ENCODE measurements at regions not wholly inside any gene's neighbourhood (a gene's known extent, or its start where the extent isn't known, plus 50 kb on each side); places are given as distances from the start of the nearest gene placed in this dataset.
"Not testable (repeated sequence)": the region's sequence is repeated elsewhere in the genome, so short reads cannot be mapped to it uniquely, and the experiment has no call there.

DNA sequence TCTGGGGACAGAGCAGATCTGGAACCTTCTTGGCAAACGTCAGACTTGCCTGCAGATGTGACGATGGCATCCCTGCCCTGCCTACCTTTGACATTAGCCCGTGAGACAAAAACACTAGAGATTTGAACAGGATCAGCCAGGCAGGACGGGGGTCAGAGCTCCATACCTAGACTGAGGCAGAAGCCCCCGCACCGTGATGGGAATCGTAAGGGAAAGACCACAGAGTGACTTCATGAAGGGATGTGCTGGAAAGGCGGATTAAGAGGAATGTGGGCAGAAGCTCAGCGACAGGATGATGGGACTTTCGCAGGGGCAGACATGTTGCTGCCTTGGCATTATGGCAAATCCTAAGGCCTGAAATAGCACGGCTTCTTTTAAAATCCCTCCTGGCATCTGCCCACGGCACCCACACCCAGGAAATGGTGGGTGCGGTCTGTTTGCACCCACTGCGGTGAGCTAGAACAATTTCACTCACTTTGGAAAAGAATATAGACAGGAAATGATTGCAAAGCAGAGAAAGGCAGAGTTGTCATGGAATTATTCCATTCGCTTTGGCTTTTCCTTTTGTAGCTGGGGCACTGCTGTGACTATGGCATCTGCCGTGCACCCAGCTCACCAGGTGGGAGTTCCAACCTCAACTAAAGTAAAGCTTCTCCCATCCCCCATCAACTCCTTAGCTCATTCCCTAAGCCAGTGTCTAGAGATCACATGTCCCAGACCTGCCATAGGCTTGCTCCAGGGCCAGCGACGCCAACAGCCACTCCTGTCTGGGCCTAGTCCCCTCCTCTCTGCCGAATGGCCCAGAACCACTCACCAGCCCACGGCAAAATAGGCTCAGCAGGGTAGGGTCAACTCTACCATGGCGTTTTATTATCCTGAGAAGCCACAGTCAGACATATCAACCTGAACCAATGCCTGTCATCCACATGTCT lies 112.7 kb upstream of the NPAS2 start:
- Histone ChIP-seq H2AFZ (ENCODE audit: low read length) (no peak overlapping the region), H3K9ac (ENCODE audit: low read length) (no peak overlapping the region), H4K20me1 (ENCODE audit: insufficient read depth, low read length) (no peaks in the 10 kb centered on the region), H3K9me2 (ENCODE audit: low read depth, low read length) (no peaks in the 10 kb centered on the region), H3K27me3 (ENCODE audit: insufficient read depth, low read length) (peaks cover 4% of the 10 kb centered on the region; the same call in 1 of the 2 replicates), H3K4me3 (ENCODE audit: low read depth, low read length, poor library complexity, severe bottlenecking) (no peak overlapping the region), H3K4me1 (ENCODE audit: insufficient read depth, low read length, severe bottlenecking) (no peaks in the 10 kb centered on the region), H3K79me2 (ENCODE audit: insufficient read depth, low read length) (no peaks in the 10 kb centered on the region), H3K9me3 (ENCODE audit: low read length) (no peaks in the 10 kb centered on the region), H3F3A (ENCODE audit: insufficient read depth, low read length) (no peaks in the 10 kb centered on the region), H3K4me2 (ENCODE audit: low read length) (no peak overlapping the region), H3K36me3 (ENCODE audit: insufficient read depth, low read length) (no peaks in the 10 kb centered on the region), H3K27ac (ENCODE audit: low read depth, low read length, poor library complexity, severe bottlenecking) (no peak overlapping the region)
- TF ChIP-seq, protein P1, sequence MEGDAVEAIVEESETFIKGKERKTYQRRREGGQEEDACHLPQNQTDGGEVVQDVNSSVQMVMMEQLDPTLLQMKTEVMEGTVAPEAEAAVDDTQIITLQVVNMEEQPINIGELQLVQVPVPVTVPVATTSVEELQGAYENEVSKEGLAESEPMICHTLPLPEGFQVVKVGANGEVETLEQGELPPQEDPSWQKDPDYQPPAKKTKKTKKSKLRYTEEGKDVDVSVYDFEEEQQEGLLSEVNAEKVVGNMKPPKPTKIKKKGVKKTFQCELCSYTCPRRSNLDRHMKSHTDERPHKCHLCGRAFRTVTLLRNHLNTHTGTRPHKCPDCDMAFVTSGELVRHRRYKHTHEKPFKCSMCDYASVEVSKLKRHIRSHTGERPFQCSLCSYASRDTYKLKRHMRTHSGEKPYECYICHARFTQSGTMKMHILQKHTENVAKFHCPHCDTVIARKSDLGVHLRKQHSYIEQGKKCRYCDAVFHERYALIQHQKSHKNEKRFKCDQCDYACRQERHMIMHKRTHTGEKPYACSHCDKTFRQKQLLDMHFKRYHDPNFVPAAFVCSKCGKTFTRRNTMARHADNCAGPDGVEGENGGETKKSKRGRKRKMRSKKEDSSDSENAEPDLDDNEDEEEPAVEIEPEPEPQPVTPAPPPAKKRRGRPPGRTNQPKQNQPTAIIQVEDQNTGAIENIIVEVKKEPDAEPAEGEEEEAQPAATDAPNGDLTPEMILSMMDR (IDR thresholded peaks at IDR 0.05; ENCODE audit: low read length) = no peak
- no peak for TF ChIP-seq EZH2 (IDR thresholded peaks at IDR 0.05; ENCODE audit: borderline replicate concordance, low read length)

DNA sequence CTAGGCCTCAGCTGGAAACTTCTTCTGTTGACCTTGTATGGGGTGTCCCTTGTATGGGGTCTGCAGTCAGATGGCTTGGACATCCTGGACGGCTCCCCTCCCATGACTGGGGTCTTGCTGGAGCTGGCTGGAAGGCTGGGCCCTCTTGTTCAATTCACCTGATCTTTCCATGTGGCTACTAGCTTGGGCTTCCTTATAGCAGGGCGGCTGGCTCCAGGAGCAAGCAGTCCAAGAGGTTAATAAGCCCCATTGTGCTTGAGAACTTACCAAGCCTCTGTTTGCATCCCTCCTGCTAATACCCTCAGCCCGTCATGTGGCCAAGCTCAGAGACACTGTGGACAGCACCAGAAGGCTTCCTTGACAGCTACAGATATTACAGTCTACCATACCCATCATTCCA lies 111.6 kb upstream of the NPAS2 start:
- H3K4me3 ChIP-seq (ENCODE audit: low read depth, low read length, poor library complexity, severe bottlenecking) = no peak overlapping the region
- peaks cover 4% of the 10 kb centered on the region; the same call in 1 of the 2 replicates for H3K27me3 ChIP-seq (ENCODE audit: insufficient read depth, low read length)
- H4K20me1 ChIP-seq (ENCODE audit: insufficient read depth, low read length) = no peaks in the 10 kb centered on the region
- TF ChIP-seq, protein P1 (IDR thresholded peaks at IDR 0.05; ENCODE audit: low read length) = no peak
- TF ChIP-seq EZH2 (IDR thresholded peaks at IDR 0.05; ENCODE audit: borderline replicate concordance, low read length) = no peak
- H3K4me2 ChIP-seq (ENCODE audit: low read length) = no peak overlapping the region
- no peak overlapping the region for H3K9ac ChIP-seq (ENCODE audit: low read length)
- H3K9me2 ChIP-seq (ENCODE audit: low read depth, low read length) = no peaks in the 10 kb centered on the region
- no peaks in the 10 kb centered on the region for H3K4me1 ChIP-seq (ENCODE audit: insufficient read depth, low read length, severe bottlenecking)
- H2AFZ ChIP-seq (ENCODE audit: low read length) = no peak overlapping the region
- no peaks in the 10 kb centered on the region for H3K79me2 ChIP-seq (ENCODE audit: insufficient read depth, low read length)
- H3K36me3 ChIP-seq (ENCODE audit: insufficient read depth, low read length) = no peaks in the 10 kb centered on the region
- H3K27ac ChIP-seq (ENCODE audit: low read depth, low read length, poor library complexity, severe bottlenecking) = no peak overlapping the region
- no peaks in the 10 kb centered on the region for H3K9me3 ChIP-seq (ENCODE audit: low read length)
- H3F3A ChIP-seq (ENCODE audit: insufficient read depth, low read length) = no peaks in the 10 kb centered on the region

DNA sequence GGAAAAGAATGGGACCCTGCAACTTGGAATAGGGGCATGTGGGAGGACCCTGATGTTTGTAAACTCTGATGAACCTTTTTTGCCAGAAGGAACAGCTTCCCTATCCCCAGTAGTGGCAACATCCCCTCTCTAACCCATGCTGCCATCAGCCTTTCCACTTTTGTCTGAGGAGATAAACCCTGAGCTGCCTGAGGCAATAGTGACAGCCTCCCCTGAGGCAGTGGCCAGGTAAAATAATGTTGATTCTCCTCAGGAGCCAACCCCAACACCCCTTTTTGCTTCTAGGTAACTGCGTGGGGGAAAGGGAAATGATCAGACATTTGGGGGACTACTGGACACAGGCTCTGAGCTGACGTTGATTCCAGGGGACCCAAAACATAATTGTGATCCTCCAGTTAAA lies 106.8 kb upstream of the NPAS2 start:
- Histone ChIP-seq H3K4me3 (ENCODE audit: low read depth, low read length, poor library complexity, severe bottlenecking) (no peak overlapping the region), H3K36me3 (ENCODE audit: insufficient read depth, low read length) (no peaks in the 10 kb centered on the region), H3K79me2 (ENCODE audit: insufficient read depth, low read length) (no peaks in the 10 kb centered on the region), H3K9me3 (ENCODE audit: low read length) (no peaks in the 10 kb centered on the region), H4K20me1 (ENCODE audit: insufficient read depth, low read length) (no peaks in the 10 kb centered on the region), H3K4me2 (ENCODE audit: low read length) (no peak overlapping the region), H3K9me2 (ENCODE audit: low read depth, low read length) (no peaks in the 10 kb centered on the region), H3F3A (ENCODE audit: insufficient read depth, low read length) (no peaks in the 10 kb centered on the region), H3K9ac (ENCODE audit: low read length) (no peak overlapping the region), H3K27ac (ENCODE audit: low read depth, low read length, poor library complexity, severe bottlenecking) (no peak overlapping the region), H2AFZ (ENCODE audit: low read length) (no peak overlapping the region), H3K27me3 (ENCODE audit: insufficient read depth, low read length) (no peaks in the 10 kb centered on the region; the same call in 1 of the 2 replicates), H3K4me1 (ENCODE audit: insufficient read depth, low read length, severe bottlenecking) (no peaks in the 10 kb centered on the region)
- TF ChIP-seq, protein P1 (IDR thresholded peaks at IDR 0.05; ENCODE audit: low read length) = no peak
- TF ChIP-seq EZH2 (IDR thresholded peaks at IDR 0.05; ENCODE audit: borderline replicate concordance, low read length) = no peak

DNA sequence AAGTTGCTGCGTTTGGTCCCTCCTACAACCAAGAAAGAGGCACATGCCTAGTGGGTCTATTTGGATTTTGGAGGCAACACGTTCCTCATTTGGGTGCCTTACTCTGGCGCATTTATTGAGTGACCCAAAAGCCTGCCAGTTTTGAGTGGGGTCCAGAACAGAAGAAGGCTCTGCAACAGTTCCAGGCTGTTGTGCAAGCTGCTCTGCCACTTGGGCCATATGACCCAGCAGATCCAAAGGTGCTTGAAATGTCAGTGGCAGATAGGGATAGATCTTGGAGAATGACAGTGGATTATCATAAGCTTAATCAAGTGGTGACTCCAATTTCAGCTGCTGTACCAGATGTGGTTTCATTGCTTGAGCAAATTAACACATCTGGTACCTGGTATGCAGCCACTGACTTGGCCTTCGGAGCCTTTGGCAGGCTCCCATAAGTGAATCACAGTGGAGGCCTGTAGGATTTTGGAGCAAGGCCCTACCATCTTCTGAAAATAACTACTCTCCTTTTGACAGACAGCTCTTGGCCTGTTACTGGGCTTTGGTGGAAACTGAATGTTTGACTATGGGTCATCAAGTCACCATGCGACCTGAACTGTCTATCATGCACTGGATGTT lies 105.4 kb upstream of the NPAS2 start:
- H3K4me1 ChIP-seq (ENCODE audit: insufficient read depth, low read length, severe bottlenecking); H3K27ac ChIP-seq (ENCODE audit: low read depth, low read length, poor library complexity, severe bottlenecking); H3K36me3 ChIP-seq (ENCODE audit: insufficient read depth, low read length); H3K9me2 ChIP-seq (ENCODE audit: low read depth, low read length); H3K79me2 ChIP-seq (ENCODE audit: insufficient read depth, low read length); H2AFZ ChIP-seq (ENCODE audit: low read length); H3F3A ChIP-seq (ENCODE audit: insufficient read depth, low read length); H3K4me2 ChIP-seq (ENCODE audit: low read length); H3K27me3 ChIP-seq (ENCODE audit: insufficient read depth, low read length); H3K9me3 ChIP-seq (ENCODE audit: low read length); H3K9ac ChIP-seq (ENCODE audit: low read length); H4K20me1 ChIP-seq (ENCODE audit: insufficient read depth, low read length); H3K4me3 ChIP-seq (ENCODE audit: low read depth, low read length, poor library complexity, severe bottlenecking): not testable (repeated sequence)

DNA sequence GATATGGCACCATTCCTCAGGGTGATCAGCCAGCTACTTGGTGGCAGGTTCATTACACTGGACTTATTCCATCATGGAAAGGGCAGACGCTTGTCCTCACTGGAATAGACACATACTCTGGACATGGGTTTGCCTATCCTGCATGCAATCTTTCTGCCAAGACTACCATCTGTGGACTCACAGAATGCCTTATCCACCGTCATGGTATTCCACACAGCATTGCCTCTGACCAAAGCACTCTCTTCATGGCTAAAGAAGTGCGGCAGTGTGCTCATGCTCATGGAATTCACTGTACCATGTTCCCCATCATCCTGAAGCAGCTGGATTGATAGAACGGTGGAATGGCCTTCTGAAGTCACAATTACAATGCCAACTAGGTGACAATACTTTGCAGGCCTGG lies 104.1 kb upstream of the NPAS2 start:
- H3K9ac ChIP-seq (ENCODE audit: low read length); H3K27me3 ChIP-seq (ENCODE audit: insufficient read depth, low read length); H3K27ac ChIP-seq (ENCODE audit: low read depth, low read length, poor library complexity, severe bottlenecking); H2AFZ ChIP-seq (ENCODE audit: low read length); H3F3A ChIP-seq (ENCODE audit: insufficient read depth, low read length); H3K4me2 ChIP-seq (ENCODE audit: low read length); H3K9me3 ChIP-seq (ENCODE audit: low read length); H3K79me2 ChIP-seq (ENCODE audit: insufficient read depth, low read length); H3K9me2 ChIP-seq (ENCODE audit: low read depth, low read length); H3K4me3 ChIP-seq (ENCODE audit: low read depth, low read length, poor library complexity, severe bottlenecking); H4K20me1 ChIP-seq (ENCODE audit: insufficient read depth, low read length); H3K4me1 ChIP-seq (ENCODE audit: insufficient read depth, low read length, severe bottlenecking); H3K36me3 ChIP-seq (ENCODE audit: insufficient read depth, low read length): not testable (repeated sequence)

Measured in OCI-LY1 (cell line).